Subcutaneous abdominal adipose tissue (tissue), 5 donors: ENCODE measurements at regions not wholly inside any gene's neighbourhood (a gene's known extent, or its start where the extent isn't known, plus 50 kb on each side); places are given as distances from the start of the nearest gene placed in this dataset.

Experiments
- H3K27ac ChIP-seq: one replicate; pipeline ENCODE4 v1.7.0; 2013; ENCODE audit warnings: low read depth, mild to moderate bottlenecking, inconsistent platforms, low read length, moderate library complexity
- H3K27me3 ChIP-seq, 5 donors: one replicate each; pipeline ENCODE4 v1.7.0; 2013; ENCODE audit warnings: low read length in 5 of 5, inconsistent platforms in 1 of 5; ENCODE audit not compliant: control insufficient read depth in 5 of 5, insufficient read depth in 4 of 5
- H3K36me3 ChIP-seq, 5 donors: one replicate each; pipeline ENCODE4 v1.7.0; 2013; ENCODE audit warnings: low read length in 5 of 5; ENCODE audit not compliant: control insufficient read depth in 5 of 5, insufficient read depth in 5 of 5
- H3K4me1 ChIP-seq, 5 donors: one replicate each; pipeline ENCODE4 v1.7.0; 2013; ENCODE audit warnings: low read length in 5 of 5, mild to moderate bottlenecking in 3 of 5, moderate library complexity in 1 of 5; ENCODE audit not compliant: control insufficient read depth in 5 of 5, insufficient read depth in 5 of 5
- H3K4me3 ChIP-seq, 5 donors: one replicate each; pipeline ENCODE4 v1.7.0; 2013; ENCODE audit warnings: low read length in 5 of 5, low read depth in 1 of 5
- H3K9ac ChIP-seq, 5 donors: one replicate each; pipeline ENCODE4 v1.7.0; 2013; ENCODE audit warnings: low read length in 5 of 5, mild to moderate bottlenecking in 4 of 5, moderate library complexity in 3 of 5
- H3K9me3 ChIP-seq, 5 donors: one replicate each; pipeline ENCODE4 v1.7.0; 2013; ENCODE audit warnings: low read length in 5 of 5; ENCODE audit not compliant: control insufficient read depth in 5 of 5
- donor health status: healthy.
- donor health status: healthy.
- donor health status: healthy.
- donor health status: healthy.
- donor health status: healthy.

- H3K4me1 ChIP-seq = no peaks in the 10 kb centered on the region
- no peaks in the 10 kb centered on the region for H3K36me3 ChIP-seq
- H3K27ac ChIP-seq = no peak overlapping the region
- no peaks in the 10 kb centered on the region for H3K9me3 ChIP-seq
- no peak overlapping the region for H3K4me3 ChIP-seq
- no peaks in the 10 kb centered on the region for H3K27me3 ChIP-seq
- H3K9ac ChIP-seq = no peak overlapping the region
These were observed 61.9 kb upstream of the AMN1 start for GRCh38 chr12:31790759-31791158.

DNA sequence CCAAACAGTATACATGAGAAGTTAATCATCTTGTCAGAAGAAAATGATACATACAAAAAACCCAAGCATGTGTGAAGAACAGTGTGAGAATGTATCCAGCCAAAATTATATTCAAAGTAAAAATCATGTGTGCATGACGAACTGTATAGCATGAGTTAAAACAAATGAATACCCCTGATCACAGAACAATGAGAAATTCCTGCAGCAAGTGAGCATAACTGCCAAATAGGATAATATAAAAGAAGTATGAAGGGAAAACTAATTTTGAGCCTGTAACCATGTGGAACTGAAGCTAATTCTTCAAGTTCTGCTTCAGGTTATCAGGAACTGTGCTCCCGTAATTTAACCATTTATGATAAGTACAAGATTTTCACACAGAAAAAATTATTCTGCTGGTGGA, 56.5 kb upstream of the AMN1 start:
- no peaks in the 10 kb centered on the region for H3K27me3 ChIP-seq
- no peaks in the 10 kb centered on the region for H3K36me3 ChIP-seq
- H3K9me3 ChIP-seq = peaks cover 0 to 3% (median 0%) of the 10 kb centered on the region in 5 donors
- no peak overlapping the region for H3K27ac ChIP-seq
- no peaks in the 10 kb centered on the region for H3K4me1 ChIP-seq
- H3K4me3 ChIP-seq = no peak overlapping the region
- H3K9ac ChIP-seq = no peak overlapping the region

DNA sequence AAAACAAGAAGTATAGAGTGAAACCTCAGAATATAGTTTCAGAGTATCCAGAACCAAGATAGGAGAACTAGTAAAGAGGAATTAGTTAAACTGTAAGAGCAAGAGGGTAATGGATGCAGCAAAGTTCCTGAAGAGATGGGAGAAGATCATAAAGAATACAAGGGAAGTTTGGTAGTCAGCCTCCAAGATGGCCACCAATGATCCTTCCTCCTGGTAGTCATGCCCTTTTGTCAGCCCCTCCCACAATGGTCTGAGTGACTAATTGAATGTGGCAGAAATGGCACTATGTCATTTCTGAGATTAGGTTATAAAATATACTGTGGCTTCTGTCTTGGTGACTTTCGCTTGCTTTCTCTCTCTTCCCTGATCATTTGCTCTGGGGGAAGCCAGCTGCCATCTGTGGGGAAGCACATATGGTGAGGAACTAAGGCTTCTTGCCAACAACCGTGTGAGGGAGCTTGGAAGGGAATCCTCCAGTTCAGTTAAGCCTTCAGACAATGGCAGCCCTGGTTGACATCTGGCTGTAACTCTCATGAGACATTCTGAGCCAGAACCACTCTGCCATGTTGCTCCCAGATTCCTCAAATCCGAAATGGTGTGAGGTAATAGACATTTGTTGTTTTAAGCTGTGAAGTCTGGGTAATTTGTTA, 55.3 kb upstream of the AMN1 start:
- Histone ChIP-seq H3K27ac (no peak overlapping the region), H3K4me3 (no peak overlapping the region)

DNA sequence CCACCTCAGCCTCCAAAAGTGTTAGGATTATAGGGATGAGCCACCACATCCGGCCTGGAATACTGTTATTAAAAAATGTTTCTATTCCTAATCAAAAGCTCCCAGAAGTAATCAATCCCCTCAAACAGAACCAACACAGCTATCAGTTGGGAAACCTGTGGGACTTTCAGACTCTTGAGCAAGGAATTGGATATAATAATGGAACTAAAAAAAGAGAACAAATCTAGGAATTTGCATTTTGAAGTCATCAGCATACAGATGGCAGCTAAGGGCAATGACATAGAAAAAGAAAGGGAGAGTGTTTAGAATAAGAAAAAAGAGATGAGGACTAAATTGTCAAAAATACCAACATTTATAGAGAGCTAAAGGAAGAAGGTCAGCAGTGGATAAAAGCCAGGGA, 54.7 kb upstream of the AMN1 start:
- Histone ChIP-seq H3K27me3 (no peaks in the 10 kb centered on the region), H3K4me1 (no peaks in the 10 kb centered on the region), H3K4me3 (no peak overlapping the region), H3K36me3 (no peaks in the 10 kb centered on the region), H3K27ac (no peak overlapping the region), H3K9ac (no peak overlapping the region), H3K9me3 (peaks cover 0 to 3% (median 0%) of the 10 kb centered on the region in 5 donors)

More for the DNA sequence above, 55.3 kb upstream of the AMN1 start:
- Histone ChIP-seq H3K27me3 (no peaks in the 10 kb centered on the region), H3K9ac (no peak overlapping the region), H3K4me1 (no peaks in the 10 kb centered on the region), H3K9me3 (peaks cover 0 to 3% (median 0%) of the 10 kb centered on the region in 5 donors), H3K36me3 (no peaks in the 10 kb centered on the region)

GRCh38 chr12:31781894-31782540, 53.2 kb upstream of the AMN1 start:
- H3K9ac ChIP-seq = no peak overlapping the region
- no peaks in the 10 kb centered on the region for H3K4me1 ChIP-seq
- H3K9me3 ChIP-seq = peaks cover 0 to 3% (median 0%) of the 10 kb centered on the region in 5 donors
- H3K27ac ChIP-seq = no peak overlapping the region
- H3K36me3 ChIP-seq = no peaks in the 10 kb centered on the region
- H3K27me3 ChIP-seq = no peaks in the 10 kb centered on the region
- H3K4me3 ChIP-seq = no peak overlapping the region

DNA sequence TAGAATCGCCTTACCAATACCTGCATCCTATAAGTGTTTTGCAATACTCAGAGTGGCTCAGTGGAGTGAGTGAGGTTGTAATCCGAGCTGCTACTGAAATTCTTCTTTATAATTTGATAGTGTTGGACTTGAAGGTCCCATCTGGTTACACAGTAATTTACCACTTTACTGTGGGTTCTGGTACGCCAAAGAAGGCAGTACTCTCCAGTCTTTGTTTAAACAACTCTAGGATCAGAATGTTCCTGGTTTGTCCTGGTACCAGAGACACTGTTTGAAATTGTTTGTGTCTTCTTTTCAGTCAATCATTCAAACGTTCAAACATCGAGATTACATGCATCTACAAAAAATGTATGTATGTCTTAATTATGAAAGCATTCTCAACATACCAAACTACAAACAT, 51.3 kb upstream of the AMN1 start:
- H3K9ac ChIP-seq = no peak overlapping the region
- no peak overlapping the region for H3K27ac ChIP-seq
- peaks cover 0 to 3% (median 0%) of the 10 kb centered on the region in 5 donors for H3K9me3 ChIP-seq
- H3K36me3 ChIP-seq = no peaks in the 10 kb centered on the region
- H3K4me1 ChIP-seq = no peaks in the 10 kb centered on the region
- H3K27me3 ChIP-seq = no peaks in the 10 kb centered on the region
- no peak overlapping the region for H3K4me3 ChIP-seq

GRCh38 chr12:31778687-31779086, 49.9 kb upstream of the AMN1 start:
- Histone ChIP-seq H3K4me3 (no peak overlapping the region), H3K9ac (peak overlapping the region in 1 of 5 donors; percentile 30), H3K27ac (no peak overlapping the region), H3K27me3 (no peaks in the 10 kb centered on the region), H3K9me3 (no peaks in the 10 kb centered on the region), H3K36me3 (no peaks in the 10 kb centered on the region), H3K4me1 (peaks cover 0 to 1% (median 0%) of the 10 kb centered on the region in 5 donors)
